ENCODE measurements at regions not wholly inside any gene's neighbourhood (a gene's known extent, or its start where the extent isn't known, plus 50 kb on each side); places are given as distances from the start of the nearest gene placed in this dataset.

GRCh38 chr4:95660719-95661118 is 111.9 kb upstream of the UNC5C start:
- 67% methylated on average over 3 of the region's 3 CpGs for WGBS
- no peak for TF ChIP-seq POLR2A (IDR thresholded peaks at IDR 0.05)
- TF ChIP-seq CTCF (IDR thresholded peaks at IDR 0.05): no peak
- TF ChIP-seq POLR2AphosphoS5 (IDR thresholded peaks at IDR 0.05): no peak

GRCh38 chr4:95651891-95652290 is 103.1 kb upstream of the UNC5C start:
- Histone ChIP-seq H3K4me3 (no peak overlapping the region), H3K27me3 (replicated peaks; ENCODE audit: insufficient read depth) (no peaks in the 10 kb centered on the region), H3K36me3 (no peaks in the 10 kb centered on the region), H3K9me3 (no peaks in the 10 kb centered on the region), H3K27ac (no peak overlapping the region), H3K4me1 (replicated peaks) (no peaks in the 10 kb centered on the region)
- WGBS: 81% methylated on average over 1 of the region's 1 CpG
- DNase-seq (ENCODE audit: low spot score): no peak
- TF ChIP-seq POLR2AphosphoS5 (IDR thresholded peaks at IDR 0.05) (no peak), POLR2A (IDR thresholded peaks at IDR 0.05) (no peak), CTCF (IDR thresholded peaks at IDR 0.05) (no peak)
- intact Hi-C loops (cut with DNase I): no loop called here

More at GRCh38 chr4:95660719-95661118, 111.9 kb upstream of the UNC5C start:
- H3K9me3 ChIP-seq: no peaks in the 10 kb centered on the region
- intact Hi-C loops (cut with DNase I): no loop called here
- no peaks in the 10 kb centered on the region for H3K27me3 ChIP-seq (replicated peaks; ENCODE audit: insufficient read depth)
- no peaks in the 10 kb centered on the region for H3K4me1 ChIP-seq (replicated peaks)
- H3K27ac ChIP-seq: no peak overlapping the region
- H3K36me3 ChIP-seq: no peaks in the 10 kb centered on the region
- no peak for DNase-seq (ENCODE audit: low spot score)
- H3K4me3 ChIP-seq: no peak overlapping the region

DNA sequence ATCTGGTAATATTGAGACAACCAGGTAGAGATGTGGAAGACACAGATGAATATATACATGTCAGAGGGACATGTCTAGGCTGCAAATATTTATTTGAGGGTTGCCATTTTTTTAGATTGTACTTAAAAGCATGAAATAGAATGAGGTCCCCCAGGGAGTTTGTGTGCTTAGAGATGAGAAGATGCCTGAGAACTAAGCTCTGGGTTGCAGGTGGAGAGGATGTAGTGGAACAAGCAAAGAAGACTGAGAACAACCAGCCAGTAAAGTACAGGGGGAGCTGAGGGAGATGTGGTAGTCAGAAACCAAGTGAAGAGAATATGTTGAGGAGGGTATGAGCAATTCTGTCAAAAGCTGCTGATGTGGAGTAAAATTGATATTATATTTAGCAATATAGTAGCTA is 95.6 kb upstream of the UNC5C start:
- H3K27me3 ChIP-seq (replicated peaks; ENCODE audit: insufficient read depth): no peaks in the 10 kb centered on the region
- TF ChIP-seq POLR2A (IDR thresholded peaks at IDR 0.05) (no peak), POLR2AphosphoS5 (IDR thresholded peaks at IDR 0.05) (no peak), CTCF (IDR thresholded peaks at IDR 0.05) (no peak)
- no peak overlapping the region for H3K4me3 ChIP-seq
- H3K9me3 ChIP-seq: no peaks in the 10 kb centered on the region
- no peaks in the 10 kb centered on the region for H3K36me3 ChIP-seq
- no peak overlapping the region for H3K27ac ChIP-seq
- DNase-seq (ENCODE audit: low spot score): no peak
- intact Hi-C loops (cut with DNase I): no loop called here
- H3K4me1 ChIP-seq (replicated peaks): no peaks in the 10 kb centered on the region

DNA sequence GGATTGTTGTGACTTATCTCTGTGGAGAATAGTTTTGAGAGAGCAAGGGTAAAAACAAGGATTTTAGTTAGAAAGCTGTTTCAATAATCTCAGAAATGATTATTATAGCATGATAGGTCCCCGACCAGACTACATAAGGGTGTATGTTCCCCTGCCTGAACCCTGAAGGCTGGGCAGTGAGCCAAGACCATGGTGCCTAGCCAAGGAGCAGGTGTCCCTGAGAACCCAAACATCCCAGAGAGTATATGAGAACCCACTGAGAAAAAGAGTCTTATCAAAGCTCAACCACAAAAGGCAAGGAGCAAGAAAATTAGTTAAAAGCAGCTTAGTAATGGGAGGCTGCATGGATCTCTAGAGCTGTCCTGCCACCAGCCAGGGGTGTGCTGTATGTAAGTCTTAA is 94.9 kb upstream of the UNC5C start:
- no peak overlapping the region for H3K4me3 ChIP-seq
- H3K36me3 ChIP-seq: no peaks in the 10 kb centered on the region
- intact Hi-C loops (cut with DNase I): no loop called here
- H3K9me3 ChIP-seq: no peaks in the 10 kb centered on the region
- H3K27me3 ChIP-seq (replicated peaks; ENCODE audit: insufficient read depth): no peaks in the 10 kb centered on the region
- DNase-seq (ENCODE audit: low spot score): no peak
- H3K4me1 ChIP-seq (replicated peaks): no peaks in the 10 kb centered on the region
- WGBS: 38% methylated on average over 1 of the region's 1 CpG
- H3K27ac ChIP-seq: no peak overlapping the region
- no peak for TF ChIP-seq POLR2AphosphoS5 (IDR thresholded peaks at IDR 0.05)
- TF ChIP-seq CTCF (IDR thresholded peaks at IDR 0.05): no peak
- no peak for TF ChIP-seq POLR2A (IDR thresholded peaks at IDR 0.05)

GRCh38 chr4:95641571-95641970 is 92.8 kb upstream of the UNC5C start:
- H3K36me3 ChIP-seq: no peaks in the 10 kb centered on the region
- TF ChIP-seq POLR2AphosphoS5 (IDR thresholded peaks at IDR 0.05): no peak
- no peak for TF ChIP-seq POLR2A (IDR thresholded peaks at IDR 0.05)
- TF ChIP-seq CTCF (IDR thresholded peaks at IDR 0.05): no peak
- no peaks in the 10 kb centered on the region for H3K9me3 ChIP-seq
- no peak for DNase-seq (ENCODE audit: low spot score)
- no peak overlapping the region for H3K4me3 ChIP-seq
- H3K27me3 ChIP-seq (replicated peaks; ENCODE audit: insufficient read depth): no peaks in the 10 kb centered on the region
- H3K4me1 ChIP-seq (replicated peaks): no peaks in the 10 kb centered on the region
- 97% methylated on average over 7 of the region's 7 CpGs for WGBS
- intact Hi-C loops (cut with DNase I): no loop called here
- H3K27ac ChIP-seq: no peak overlapping the region
